HL-60 (cell line): ENCODE measurements at regions not wholly inside any gene's neighbourhood (a gene's known extent, or its start where the extent isn't known, plus 50 kb on each side); places are given as distances from the start of the nearest gene placed in this dataset.

Experiments
- DNase-seq, 2 experiments: peaks; one replicate each; pipeline ENCODE4 v3.0.0-alpha.2; 2010 to 2020; ENCODE audit warnings: low read depth in 1 of 2, low spot score in 1 of 2
- H3K27ac ChIP-seq: fragments of 250-450 bp; sonication (Bioruptor Pico); replicated peaks from 2 replicates; pipeline ENCODE4 v1.5.1; 2020; ENCODE audit warnings: mild to moderate bottlenecking, moderate library complexity
- H3K27me3 ChIP-seq: fragments of 250-450 bp; sonication (Bioruptor Pico); 2 replicates; pipeline ENCODE4 v1.5.1; 2021; ENCODE audit warnings: mild to moderate bottlenecking, moderate library complexity; ENCODE audit not compliant: insufficient read depth, poor library complexity, severe bottlenecking
- H3K4me3 ChIP-seq: replicated peaks from 2 replicates; pipeline ENCODE4 v1.5.1; 2011; ENCODE audit warnings: mild to moderate bottlenecking, control low read depth, low read length; ENCODE audit not compliant: insufficient read depth
- CTCF ChIP-seq: IDR thresholded peaks from one replicate; pipeline ENCODE4 v1.5.1; 2011; ENCODE audit warnings: low read length, control low read depth, inconsistent platforms; ENCODE audit not compliant: insufficient read depth
- GABPA ChIP-seq: IDR thresholded peaks from 2 replicates; pipeline ENCODE4 v1.6.1; 2012; ENCODE audit warnings: low read depth
- POLR2AphosphoS5 ChIP-seq: IDR thresholded peaks from 2 replicates; pipeline ENCODE4 v1.6.1; 2012; ENCODE audit warnings: low read depth
- REST ChIP-seq: IDR thresholded peaks from 2 replicates; pipeline ENCODE4 v1.6.1; 2012; ENCODE audit warnings: low read depth; ENCODE audit not compliant: insufficient replicate concordance
- SPI1 ChIP-seq: IDR thresholded peaks from 2 replicates; pipeline ENCODE4 v1.6.1; 2012; ENCODE audit warnings: low read depth, mild to moderate bottlenecking, borderline replicate concordance

DNA sequence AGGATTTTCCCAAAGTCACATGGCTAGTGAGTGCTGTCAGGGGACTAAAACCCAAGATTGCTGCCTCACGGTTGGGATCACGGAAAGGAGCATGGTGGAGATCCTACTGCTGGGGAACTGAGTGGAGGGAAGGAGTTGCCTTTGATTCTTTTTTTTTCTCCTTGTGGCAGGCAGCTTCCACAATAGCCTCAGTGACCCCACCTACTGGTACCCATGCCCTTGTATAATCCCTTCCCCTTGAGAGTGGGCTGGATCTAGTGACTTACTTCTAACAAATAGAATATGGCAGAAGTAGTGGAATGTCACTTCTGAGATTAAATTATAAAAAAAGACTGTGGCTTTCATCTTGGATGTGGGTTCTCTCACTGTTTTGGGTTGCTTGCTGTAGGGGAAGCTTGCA, 135.7 kb downstream of the DICER1 start:
- Histone ChIP-seq H3K27me3 (no peaks in the 10 kb centered on the region), H3K27ac (no peak overlapping the region), H3K4me3 (no peak overlapping the region)
- TF ChIP-seq GABPA (no peak), SPI1 (no peak), POLR2AphosphoS5 (no peak), REST (no peak), CTCF (no peak)
- DNase-seq = no peak

- TF ChIP-seq GABPA (no peak), POLR2AphosphoS5 (no peak), REST (no peak), CTCF (no peak), SPI1 (no peak)
- no peak for DNase-seq
- H3K27ac ChIP-seq = no peak overlapping the region
- no peaks in the 10 kb centered on the region for H3K27me3 ChIP-seq
- no peak overlapping the region for H3K4me3 ChIP-seq
These were observed 138.5 kb downstream of the DICER1 start for GRCh38 chr14:95018821-95019220.

DNA sequence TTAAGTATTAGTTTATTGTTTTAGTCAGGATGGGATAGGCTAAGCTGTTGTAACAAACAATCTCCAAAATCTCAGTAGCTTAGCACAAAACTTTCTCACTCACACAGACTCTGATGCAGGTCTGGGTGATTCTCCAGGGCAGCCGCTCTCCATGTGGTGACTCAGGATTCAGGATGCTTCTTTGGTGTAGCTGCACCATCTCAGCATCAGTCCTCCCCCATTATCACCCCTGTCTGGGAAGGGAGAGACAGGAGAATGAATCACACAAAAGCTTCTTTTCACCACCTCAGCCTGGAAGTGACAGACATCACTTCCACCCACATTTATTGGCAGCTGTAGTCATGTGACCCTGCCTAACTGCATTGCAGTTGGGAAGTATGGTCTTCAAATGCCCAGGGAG, 142.3 kb downstream of the DICER1 start:
- no peak for DNase-seq
- no peak for TF ChIP-seq POLR2AphosphoS5
- H3K27ac ChIP-seq = no peak overlapping the region
- no peaks in the 10 kb centered on the region for H3K27me3 ChIP-seq
- no peak overlapping the region for H3K4me3 ChIP-seq

DNA sequence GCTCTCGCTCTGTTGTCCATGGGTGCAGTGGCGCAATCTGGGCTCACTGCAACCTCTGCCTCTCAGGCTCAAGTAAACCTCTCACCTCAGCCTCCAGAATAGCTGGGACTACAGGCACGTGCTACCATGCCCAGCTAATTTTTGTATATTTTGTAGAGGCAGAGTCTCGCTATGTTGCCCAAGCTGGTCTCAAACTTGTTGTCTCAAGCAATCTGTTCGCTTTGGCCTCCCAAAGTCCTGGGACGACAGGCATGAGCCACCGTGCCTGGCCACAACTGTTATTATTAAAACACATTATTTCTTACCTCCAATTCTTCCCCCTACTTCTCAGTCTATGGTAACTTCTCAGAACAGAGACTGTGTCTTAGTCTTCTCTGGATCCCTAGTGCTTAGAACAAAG, 143.3 kb downstream of the DICER1 start:
- Histone ChIP-seq H3K27ac (no peak overlapping the region), H3K27me3 (no peaks in the 10 kb centered on the region), H3K4me3 (no peak overlapping the region)
- no peak for DNase-seq
- no peak for TF ChIP-seq REST
- TF ChIP-seq CTCF = no peak
- TF ChIP-seq GABPA = no peak
- no peak for TF ChIP-seq SPI1
- no peak for TF ChIP-seq POLR2AphosphoS5
